Duodenal mucosa (tissue), 2 donors: ENCODE measurements at regions not wholly inside any gene's neighbourhood (a gene's known extent, or its start where the extent isn't known, plus 50 kb on each side); places are given as distances from the start of the nearest gene placed in this dataset.

ENCODE experiments used
- H3K27ac ChIP-seq: one replicate; pipeline ENCODE4 v1.7.0; 2013; ENCODE audit warnings: low read depth, low read length
- H3K27me3 ChIP-seq, 2 donors: one replicate each; pipeline ENCODE4 v1.7.0; 2013; ENCODE audit warnings: low read length in 2 of 2, control low read depth in 1 of 2; ENCODE audit not compliant: insufficient read depth in 2 of 2, control insufficient read depth in 1 of 2
- H3K36me3 ChIP-seq, 2 donors: one replicate each; pipeline ENCODE4 v1.7.0; 2013; ENCODE audit warnings: low read length in 2 of 2, control low read depth in 1 of 2; ENCODE audit not compliant: insufficient read depth in 2 of 2, control insufficient read depth in 1 of 2
- H3K4me1 ChIP-seq, 2 donors: one replicate each; pipeline ENCODE4 v1.7.0; 2013; ENCODE audit warnings: low read length in 2 of 2, control low read depth in 1 of 2; ENCODE audit not compliant: insufficient read depth in 2 of 2, control insufficient read depth in 1 of 2
- H3K4me3 ChIP-seq, 2 donors: one replicate each; pipeline ENCODE4 v1.7.0; 2013; ENCODE audit warnings: low read length in 2 of 2, low read depth in 1 of 2
- H3K9ac ChIP-seq, 2 donors: one replicate each; pipeline ENCODE4 v1.7.0; 2013; ENCODE audit warnings: low read length in 2 of 2, low read depth in 1 of 2
- H3K9me3 ChIP-seq, 2 donors: one replicate each; pipeline ENCODE4 v1.7.0; 2013; ENCODE audit warnings: low read length in 2 of 2, control low read depth in 1 of 2; ENCODE audit not compliant: control insufficient read depth in 1 of 2

GRCh38 chr13:58202099-58202498 is 570.6 kb downstream of the PCDH17 start:
- Histone ChIP-seq H3K9ac (no peak overlapping the region), H3K27ac (no peak overlapping the region), H3K27me3 (no peaks in the 10 kb centered on the region), H3K9me3 (peaks cover 0 to 10% of the 10 kb centered on the region in 2 donors), H3K4me1 (no peaks in the 10 kb centered on the region), H3K4me3 (no peak overlapping the region), H3K36me3 (no peaks in the 10 kb centered on the region)

DNA sequence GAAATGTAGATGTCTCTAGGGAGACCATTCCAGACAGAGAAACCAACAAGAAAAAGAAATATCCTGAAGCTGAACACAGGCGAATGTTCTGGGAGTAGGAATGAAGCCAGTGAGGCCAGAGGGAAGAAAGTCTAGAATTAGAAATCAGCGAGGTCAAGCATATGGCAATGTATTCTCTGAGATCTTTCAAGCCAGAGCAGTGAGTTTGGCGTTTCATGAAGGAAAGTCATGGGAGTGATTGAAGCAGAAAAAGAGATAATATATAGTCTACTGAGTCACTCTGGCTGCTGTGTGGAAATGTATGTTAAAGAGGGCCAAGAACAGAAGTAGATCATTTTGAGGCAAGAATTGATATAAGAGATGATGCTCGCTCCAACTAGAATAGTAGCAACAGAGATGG is 576.0 kb downstream of the PCDH17 start:
- Histone ChIP-seq H3K9me3 (peaks cover 0 to 5% of the 10 kb centered on the region in 2 donors), H3K36me3 (no peaks in the 10 kb centered on the region), H3K4me1 (no peaks in the 10 kb centered on the region), H3K27ac (no peak overlapping the region), H3K27me3 (no peaks in the 10 kb centered on the region), H3K4me3 (no peak overlapping the region), H3K9ac (no peak overlapping the region)

GRCh38 chr13:58235454-58235853 is 603.9 kb downstream of the PCDH17 start:
- no peaks in the 10 kb centered on the region for H3K4me1 ChIP-seq
- H3K27me3 ChIP-seq: no peaks in the 10 kb centered on the region
- peaks cover 12 to 15% of the 10 kb centered on the region in 2 donors for H3K9me3 ChIP-seq
- H3K9ac ChIP-seq: no peak overlapping the region
- no peak overlapping the region for H3K27ac ChIP-seq
- H3K36me3 ChIP-seq: no peaks in the 10 kb centered on the region
- no peak overlapping the region for H3K4me3 ChIP-seq

- Histone ChIP-seq H3K9ac (no peak overlapping the region), H3K27ac (no peak overlapping the region), H3K9me3 (peaks cover 12 to 13% of the 10 kb centered on the region in 2 donors), H3K4me1 (no peaks in the 10 kb centered on the region), H3K36me3 (no peaks in the 10 kb centered on the region), H3K4me3 (no peak overlapping the region), H3K27me3 (no peaks in the 10 kb centered on the region)
These were observed 607.6 kb downstream of the PCDH17 start for GRCh38 chr13:58238972-58239773.

- Histone ChIP-seq H3K4me1 (no peaks in the 10 kb centered on the region), H3K36me3 (no peaks in the 10 kb centered on the region), H3K27ac (no peak overlapping the region), H3K9me3 (peaks cover 12 to 13% of the 10 kb centered on the region in 2 donors), H3K4me3 (no peak overlapping the region), H3K9ac (no peak overlapping the region), H3K27me3 (no peaks in the 10 kb centered on the region)
These were observed 608.3 kb downstream of the PCDH17 start for GRCh38 chr13:58239774-58240268.

GRCh38 chr13:58247080-58247479 is 615.5 kb downstream of the PCDH17 start:
- no peaks in the 10 kb centered on the region for H3K36me3 ChIP-seq
- no peaks in the 10 kb centered on the region for H3K27me3 ChIP-seq
- H3K9me3 ChIP-seq: peaks cover 0 to 8% of the 10 kb centered on the region in 2 donors
- no peak overlapping the region for H3K9ac ChIP-seq
- H3K4me1 ChIP-seq: no peaks in the 10 kb centered on the region
- H3K4me3 ChIP-seq: no peak overlapping the region
- no peak overlapping the region for H3K27ac ChIP-seq

DNA sequence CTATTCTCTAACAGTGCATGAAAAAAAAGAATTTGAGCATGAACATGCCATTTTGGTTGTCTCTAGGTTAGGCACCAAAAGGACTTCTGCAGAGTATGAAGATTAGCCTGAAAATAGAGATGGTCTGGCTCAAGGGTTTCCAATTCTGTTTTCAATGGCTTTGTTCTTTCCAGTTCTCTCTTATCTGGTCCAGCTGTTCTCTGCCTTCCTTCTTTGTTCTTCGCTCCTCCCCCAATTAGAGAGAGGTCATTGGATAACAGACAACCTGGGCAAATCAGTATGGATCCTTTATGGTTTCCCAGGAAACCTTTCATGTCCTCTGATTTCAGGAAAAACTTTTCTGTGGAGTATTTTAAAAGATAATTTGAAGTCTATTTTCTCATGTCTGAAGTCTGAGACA is 623.4 kb downstream of the PCDH17 start:
- H3K9ac ChIP-seq: no peak overlapping the region
- H3K27me3 ChIP-seq: no peaks in the 10 kb centered on the region
- H3K9me3 ChIP-seq: peaks cover 0 to 4% of the 10 kb centered on the region in 2 donors
- no peak overlapping the region for H3K4me3 ChIP-seq
- no peaks in the 10 kb centered on the region for H3K36me3 ChIP-seq
- H3K4me1 ChIP-seq: no peaks in the 10 kb centered on the region
- H3K27ac ChIP-seq: no peak overlapping the region

DNA sequence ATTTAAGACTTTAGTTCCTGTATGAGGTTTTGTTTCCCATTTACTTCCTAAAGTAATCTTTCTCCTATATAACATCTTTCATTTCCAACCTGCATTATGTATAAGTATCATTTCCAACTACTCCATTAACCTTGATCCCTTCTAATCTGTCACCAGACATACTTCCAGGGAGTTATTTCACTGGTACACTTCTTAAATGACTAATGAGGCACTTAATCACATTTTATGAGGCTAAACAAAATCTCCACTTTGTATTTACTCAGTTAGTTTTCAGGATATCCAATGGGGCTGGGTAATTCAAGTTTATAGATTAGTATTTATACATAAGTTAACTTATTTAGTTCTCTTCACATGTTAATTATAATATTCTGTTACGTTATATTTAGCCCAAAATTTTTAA is 634.7 kb downstream of the PCDH17 start:
- no peak overlapping the region for H3K4me3 ChIP-seq
- H3K4me1 ChIP-seq: no peaks in the 10 kb centered on the region
- H3K27ac ChIP-seq: no peak overlapping the region
- H3K9me3 ChIP-seq: no peaks in the 10 kb centered on the region
- no peaks in the 10 kb centered on the region for H3K27me3 ChIP-seq
- H3K36me3 ChIP-seq: no peaks in the 10 kb centered on the region
- H3K9ac ChIP-seq: no peak overlapping the region

GRCh38 chr13:58298556-58299135 is 667.1 kb downstream of the PCDH17 start:
- Histone ChIP-seq H3K36me3 (no peaks in the 10 kb centered on the region), H3K9ac (no peak overlapping the region), H3K4me1 (no peaks in the 10 kb centered on the region), H3K4me3 (no peak overlapping the region), H3K27me3 (no peaks in the 10 kb centered on the region), H3K27ac (no peak overlapping the region), H3K9me3 (peaks cover 0 to 12% of the 10 kb centered on the region in 2 donors)

GRCh38 chr13:58300224-58300623 is 668.7 kb downstream of the PCDH17 start:
- Histone ChIP-seq H3K27ac (no peak overlapping the region), H3K4me1 (no peaks in the 10 kb centered on the region), H3K4me3 (no peak overlapping the region), H3K36me3 (no peaks in the 10 kb centered on the region), H3K9me3 (peaks cover 0 to 12% of the 10 kb centered on the region in 2 donors), H3K9ac (no peak overlapping the region), H3K27me3 (no peaks in the 10 kb centered on the region)
